ENCODE measurements at regions not wholly inside any gene's neighbourhood (a gene's known extent, or its start where the extent isn't known, plus 50 kb on each side); places are given as distances from the start of the nearest gene placed in this dataset.
"Not testable (repeated sequence)": the region's sequence is repeated elsewhere in the genome, so short reads cannot be mapped to it uniquely, and the experiment has no call there.

- no peak for DNase-seq (ENCODE audit: low spot score)
Observed at GRCh38 chr9:118651511-118651910, 717.7 kb downstream of the BRINP1 start.

- no peak for DNase-seq (ENCODE audit: low spot score)
Observed at GRCh38 chr9:118652258-118652657, 717.0 kb downstream of the BRINP1 start.

- DNase-seq (ENCODE audit: low spot score): no peak
Observed at GRCh38 chr9:118652912-118653311, 716.3 kb downstream of the BRINP1 start.

- DNase-seq (ENCODE audit: low spot score): no peak
Observed at GRCh38 chr9:118659011-118659410, 710.2 kb downstream of the BRINP1 start.

- DNase-seq (ENCODE audit: low spot score): no peak
Observed at GRCh38 chr9:118665226-118665919, 703.9 kb downstream of the BRINP1 start.

- DNase-seq (ENCODE audit: low spot score): no peak
Observed at GRCh38 chr9:118670011-118670953, 699.0 kb downstream of the BRINP1 start.

GRCh38 chr9:118674942-118675341, 694.3 kb downstream of the BRINP1 start:
- DNase-seq (ENCODE audit: low spot score): no peak

GRCh38 chr9:118677936-118678653, 691.1 kb downstream of the BRINP1 start:
- not testable (repeated sequence) for DNase-seq (ENCODE audit: low spot score)

- DNase-seq (ENCODE audit: low spot score): no peak
Observed at GRCh38 chr9:118686959-118687358, 682.3 kb downstream of the BRINP1 start.

- DNase-seq (ENCODE audit: low spot score): no peak
Observed at GRCh38 chr9:118689280-118689679, 680.0 kb downstream of the BRINP1 start.

- no peak for DNase-seq (ENCODE audit: low spot score)
Observed at GRCh38 chr9:118692613-118693012, 676.6 kb downstream of the BRINP1 start.

- no peak for DNase-seq (ENCODE audit: low spot score)
Observed at GRCh38 chr9:118693645-118694044, 675.6 kb downstream of the BRINP1 start.

- not testable (repeated sequence) for DNase-seq (ENCODE audit: low spot score)
Observed at GRCh38 chr9:118695249-118695648, 674.0 kb downstream of the BRINP1 start.

- DNase-seq (ENCODE audit: low spot score): no peak
Observed at GRCh38 chr9:118701985-118702384, 667.2 kb downstream of the BRINP1 start.

GRCh38 chr9:118711843-118712242, 657.4 kb downstream of the BRINP1 start:
- DNase-seq (ENCODE audit: low spot score): no peak

GRCh38 chr9:118721276-118721675, 648.0 kb downstream of the BRINP1 start:
- DNase-seq (ENCODE audit: low spot score): no peak

- no peak for DNase-seq (ENCODE audit: low spot score)
Observed at GRCh38 chr9:118721923-118722322, 647.3 kb downstream of the BRINP1 start.

- DNase-seq (ENCODE audit: low spot score): no peak
Observed at GRCh38 chr9:118729981-118730380, 639.3 kb downstream of the BRINP1 start.

GRCh38 chr9:118732998-118733397, 636.2 kb downstream of the BRINP1 start:
- DNase-seq (ENCODE audit: low spot score): no peak

GRCh38 chr9:118734696-118735095, 634.5 kb downstream of the BRINP1 start:
- no peak for DNase-seq (ENCODE audit: low spot score)

GRCh38 chr9:118736406-118736805, 632.8 kb downstream of the BRINP1 start:
- DNase-seq (ENCODE audit: low spot score): no peak

GRCh38 chr9:118751077-118751847, 618.0 kb downstream of the BRINP1 start:
- DNase-seq (ENCODE audit: low spot score): no peak

Measured in SW480 (cell line).